ENCODE measurements at regions not wholly inside any gene's neighbourhood (a gene's known extent, or its start where the extent isn't known, plus 50 kb on each side); places are given as distances from the start of the nearest gene placed in this dataset.

DNA sequence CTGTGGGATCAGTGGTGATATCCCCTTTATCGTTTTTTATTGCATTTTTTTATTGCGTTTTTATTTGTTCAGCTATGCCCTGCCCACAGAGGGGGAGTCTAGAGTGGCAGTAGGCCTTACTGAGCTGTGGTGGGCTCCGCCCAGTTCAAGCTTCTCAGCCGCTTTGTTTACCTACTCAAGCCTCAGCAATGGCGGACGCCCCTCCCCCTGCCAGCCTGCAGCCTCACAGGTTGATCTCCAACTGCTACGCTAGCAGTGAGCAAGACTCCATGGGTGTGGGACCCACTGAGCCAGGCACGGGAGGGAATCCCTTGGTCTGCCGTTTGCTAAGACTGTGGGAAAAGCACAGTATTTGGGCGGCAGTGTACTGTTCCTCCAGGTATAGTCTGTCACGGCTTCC lies 500.6 kb upstream of the MCTP2 start:
- TF ChIP-seq ZC3H10 (CRISPR knock-in tag; IDR thresholded peaks at IDR 0.05) (no peak), SNAI2 (CRISPR knock-in tag; IDR thresholded peaks at IDR 0.05) (no peak), ZFP3 (CRISPR knock-in tag; IDR thresholded peaks at IDR 0.05) (no peak)
- TF ChIP-seq, protein P1, sequence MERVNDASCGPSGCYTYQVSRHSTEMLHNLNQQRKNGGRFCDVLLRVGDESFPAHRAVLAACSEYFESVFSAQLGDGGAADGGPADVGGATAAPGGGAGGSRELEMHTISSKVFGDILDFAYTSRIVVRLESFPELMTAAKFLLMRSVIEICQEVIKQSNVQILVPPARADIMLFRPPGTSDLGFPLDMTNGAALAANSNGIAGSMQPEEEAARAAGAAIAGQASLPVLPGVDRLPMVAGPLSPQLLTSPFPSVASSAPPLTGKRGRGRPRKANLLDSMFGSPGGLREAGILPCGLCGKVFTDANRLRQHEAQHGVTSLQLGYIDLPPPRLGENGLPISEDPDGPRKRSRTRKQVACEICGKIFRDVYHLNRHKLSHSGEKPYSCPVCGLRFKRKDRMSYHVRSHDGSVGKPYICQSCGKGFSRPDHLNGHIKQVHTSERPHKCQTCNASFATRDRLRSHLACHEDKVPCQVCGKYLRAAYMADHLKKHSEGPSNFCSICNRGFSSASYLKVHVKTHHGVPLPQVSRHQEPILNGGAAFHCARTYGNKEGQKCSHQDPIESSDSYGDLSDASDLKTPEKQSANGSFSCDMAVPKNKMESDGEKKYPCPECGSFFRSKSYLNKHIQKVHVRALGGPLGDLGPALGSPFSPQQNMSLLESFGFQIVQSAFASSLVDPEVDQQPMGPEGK (CRISPR knock-in tag; IDR thresholded peaks at IDR 0.05; ENCODE audit: borderline replicate concordance): no peak
